H1 (cell line): ENCODE measurements at regions not wholly inside any gene's neighbourhood (a gene's known extent, or its start where the extent isn't known, plus 50 kb on each side); places are given as distances from the start of the nearest gene placed in this dataset.

Experiments
- CEBPB ChIP-seq: IDR thresholded peaks from 2 replicates; pipeline ENCODE4 v1.6.1; 2012; ENCODE audit warnings: low read depth, low read length
- CTCF ChIP-seq, 3 experiments: IDR thresholded peaks; 1 replicate in 2 of 3; 2 replicates in 1 of 3; pipeline versions ENCODE4 v1.5.1 to v1.6.1; 2011; ENCODE audit warnings: low read length in 3 of 3, mild to moderate bottlenecking in 3 of 3, inconsistent platforms in 2 of 3, low read depth in 1 of 3, moderate library complexity in 1 of 3; ENCODE audit not compliant: insufficient read depth in 1 of 3; ENCODE audit errors: control extremely low read depth in 1 of 3
- GTF2F1 ChIP-seq: IDR thresholded peaks from 2 replicates; pipeline ENCODE4 v1.6.1; 2012; ENCODE audit warnings: low read depth, low read length, improper control_type of control experiment, borderline replicate concordance
- JUN ChIP-seq: IDR thresholded peaks from 2 replicates; pipeline ENCODE4 v1.6.1; 2011; ENCODE audit warnings: low read depth, mild to moderate bottlenecking, improper control_type of control experiment, low read length
- PHF8 ChIP-seq: fragments of 200-600 bp; sonication (generic); conservative IDR thresholded peaks from 2 replicates; pipeline ENCODE4 v1.7.1; 2012; ENCODE audit warnings: low read depth, mild to moderate bottlenecking, inconsistent platforms, low read length, moderate library complexity
- POLR2A ChIP-seq, 2 experiments: IDR thresholded peaks; 1 replicate in 1 of 2; 2 replicates in 1 of 2; pipeline ENCODE4 v1.6.1; 2011; ENCODE audit warnings: low read depth in 2 of 2, low read length in 2 of 2, mild to moderate bottlenecking in 2 of 2; ENCODE audit errors: control extremely low read depth in 1 of 2
- SIX5 ChIP-seq: IDR thresholded peaks from 2 replicates; pipeline ENCODE4 v1.6.1; 2011; ENCODE audit warnings: mild to moderate bottlenecking, low read depth, low read length
- USF2 ChIP-seq: IDR thresholded peaks from 2 replicates; pipeline ENCODE4 v1.6.1; 2011; ENCODE audit warnings: low read length, improper control_type of control experiment
- ZNF274 ChIP-seq: IDR thresholded peaks from 2 replicates; pipeline ENCODE4 v1.7.0; 2012; ENCODE audit warnings: low read length, borderline replicate concordance; ENCODE audit errors: extremely low read depth

- TF ChIP-seq JUN (no peak), USF2 (no peak), PHF8 (no peak), CEBPB (no peak), CTCF (IDR thresholded peaks at IDR 0.05; ENCODE audit: control extremely low read depth in 1 of 3, insufficient read depth in 1 of 3, low read depth in 1 of 3, low read length in 3 of 3) (no peak), SIX5 (no peak), ZNF274 (no peak), POLR2A (IDR thresholded peaks at IDR 0.05; ENCODE audit: control extremely low read depth in 1 of 2, low read depth in 2 of 2, low read length in 2 of 2) (no peak), GTF2F1 (no peak)
Measured at GRCh38 chr12:25690996-25691864, 138.1 kb upstream of the LMNTD1 start.
